ENCODE measurements at regions not wholly inside any gene's neighbourhood (a gene's known extent, or its start where the extent isn't known, plus 50 kb on each side); places are given as distances from the start of the nearest gene placed in this dataset.

DNA sequence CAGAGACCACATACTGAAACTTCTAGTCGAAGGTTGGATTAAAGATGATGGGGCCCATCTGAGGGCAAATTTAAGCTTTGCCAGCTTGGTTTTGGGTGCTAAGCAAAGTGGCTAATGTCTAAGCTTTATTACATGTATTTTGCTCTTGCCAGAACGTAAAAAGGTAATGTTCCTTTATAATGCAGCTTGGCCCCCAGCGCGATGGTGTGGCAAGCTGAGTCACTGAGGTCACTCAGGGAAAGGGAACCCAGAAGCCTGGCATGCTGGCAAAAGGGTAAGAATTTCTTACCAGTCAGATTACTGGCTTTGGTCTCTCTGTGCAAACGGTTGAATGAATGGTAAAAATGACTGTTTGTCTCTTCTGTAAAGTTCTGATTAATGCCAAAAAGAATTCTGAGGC lies 158.3 kb upstream of the KCND2 start:
- Histone ChIP-seq H3K27ac (ENCODE audit: low read length in 2 of 2) (no peak overlapping the region), H3K4me2 (replicated peaks; ENCODE audit: low read depth, low read length, poor library complexity, severe bottlenecking) (no peak overlapping the region), H3K9ac (ENCODE audit: low read length) (no peak overlapping the region), H4K20me1 (ENCODE audit: control insufficient read depth, insufficient read depth, low read length, poor library complexity, severe bottlenecking) (no peaks in the 10 kb centered on the region), H2AFZ (ENCODE audit: insufficient read depth, low read depth, low read length, poor library complexity, severe bottlenecking) (no peak overlapping the region), H3K27me3 (replicated peaks in 1 of 4; ENCODE audit: control extremely low read depth in 1 of 4, control insufficient read depth in 3 of 4, insufficient read depth in 4 of 4, low read length in 3 of 4) (no peaks in the 10 kb centered on the region), H3K79me2 (ENCODE audit: control insufficient read depth, insufficient read depth, low read length) (no peaks in the 10 kb centered on the region), H3K36me3 (replicated peaks in 1 of 2; ENCODE audit: control extremely low read depth in 1 of 2, control insufficient read depth in 1 of 2, extremely low read depth in 1 of 2, insufficient read depth in 2 of 2, low read length in 1 of 2) (no peaks in the 10 kb centered on the region), H3K4me1 (ENCODE audit: control insufficient read depth in 2 of 2, insufficient read depth in 2 of 2, low read length in 2 of 2) (no peaks in the 10 kb centered on the region), H3K4me3 (ENCODE audit: control extremely low read depth in 1 of 5, extremely low read depth in 1 of 5, insufficient read depth in 1 of 5, low read depth in 2 of 5, low read length in 4 of 5) (no peak overlapping the region), H3K9me3 (ENCODE audit: control extremely low read depth in 1 of 3, control insufficient read depth in 2 of 3, insufficient read depth in 1 of 3, low read length in 2 of 3) (no peaks in the 10 kb centered on the region)
- Mint-ChIP-seq H3K4me1 (no peaks in the 10 kb centered on the region), H3K4me3 (no peak overlapping the region), H3K27ac (no peak overlapping the region), H3K27me3 (no peaks in the 10 kb centered on the region), H3K9me3 (ENCODE audit: insufficient read depth) (peaks cover 3% of the 10 kb centered on the region)
- intact Hi-C loops (cut with micrococcal nuclease) = no loop called here
- CTCF ChIA-PET = no interaction called here
- POLR2A ChIA-PET = no interaction called here
- 92% methylated on average over 5 of the region's 5 CpGs for WGBS (ENCODE audit: insufficient coverage)
- ATAC-seq (ENCODE audit: low read depth) = no peak
- TF ChIP-seq, protein P1, sequence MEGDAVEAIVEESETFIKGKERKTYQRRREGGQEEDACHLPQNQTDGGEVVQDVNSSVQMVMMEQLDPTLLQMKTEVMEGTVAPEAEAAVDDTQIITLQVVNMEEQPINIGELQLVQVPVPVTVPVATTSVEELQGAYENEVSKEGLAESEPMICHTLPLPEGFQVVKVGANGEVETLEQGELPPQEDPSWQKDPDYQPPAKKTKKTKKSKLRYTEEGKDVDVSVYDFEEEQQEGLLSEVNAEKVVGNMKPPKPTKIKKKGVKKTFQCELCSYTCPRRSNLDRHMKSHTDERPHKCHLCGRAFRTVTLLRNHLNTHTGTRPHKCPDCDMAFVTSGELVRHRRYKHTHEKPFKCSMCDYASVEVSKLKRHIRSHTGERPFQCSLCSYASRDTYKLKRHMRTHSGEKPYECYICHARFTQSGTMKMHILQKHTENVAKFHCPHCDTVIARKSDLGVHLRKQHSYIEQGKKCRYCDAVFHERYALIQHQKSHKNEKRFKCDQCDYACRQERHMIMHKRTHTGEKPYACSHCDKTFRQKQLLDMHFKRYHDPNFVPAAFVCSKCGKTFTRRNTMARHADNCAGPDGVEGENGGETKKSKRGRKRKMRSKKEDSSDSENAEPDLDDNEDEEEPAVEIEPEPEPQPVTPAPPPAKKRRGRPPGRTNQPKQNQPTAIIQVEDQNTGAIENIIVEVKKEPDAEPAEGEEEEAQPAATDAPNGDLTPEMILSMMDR (IDR thresholded peaks at IDR 0.05) = no peak
- TF ChIP-seq EZH2 (IDR thresholded peaks at IDR 0.05; ENCODE audit: borderline replicate concordance, insufficient read depth, low read depth, low read length, poor library complexity, severe bottlenecking) = no peak
- no peak for DNase-seq

DNA sequence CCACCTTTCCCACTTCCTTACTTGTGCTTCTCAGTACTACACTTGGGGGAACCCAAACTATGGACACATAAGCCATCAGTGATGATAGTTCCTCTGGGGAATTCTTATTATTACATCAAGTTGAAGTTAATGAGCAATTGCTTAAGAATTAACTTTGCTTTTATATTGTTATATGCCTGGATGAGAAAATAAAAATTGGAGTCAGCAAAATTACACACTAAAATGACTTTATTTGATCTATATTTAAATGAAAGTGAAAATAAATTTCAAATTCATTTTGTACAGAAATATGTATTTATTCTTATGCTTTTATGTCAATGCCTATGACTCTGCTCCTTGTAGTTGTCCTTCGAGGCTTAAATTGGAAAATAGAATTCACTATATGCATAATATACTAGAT lies 149.4 kb upstream of the KCND2 start:
- Histone ChIP-seq H3K4me3 (ENCODE audit: control extremely low read depth in 1 of 5, extremely low read depth in 1 of 5, insufficient read depth in 1 of 5, low read depth in 2 of 5, low read length in 4 of 5) (no peak overlapping the region), H2AFZ (ENCODE audit: insufficient read depth, low read depth, low read length, poor library complexity, severe bottlenecking) (no peak overlapping the region), H3K79me2 (ENCODE audit: control insufficient read depth, insufficient read depth, low read length) (no peaks in the 10 kb centered on the region), H3K36me3 (replicated peaks in 1 of 2; ENCODE audit: control extremely low read depth in 1 of 2, control insufficient read depth in 1 of 2, extremely low read depth in 1 of 2, insufficient read depth in 2 of 2, low read length in 1 of 2) (no peaks in the 10 kb centered on the region), H4K20me1 (ENCODE audit: control insufficient read depth, insufficient read depth, low read length, poor library complexity, severe bottlenecking) (no peaks in the 10 kb centered on the region), H3K9me3 (ENCODE audit: control extremely low read depth in 1 of 3, control insufficient read depth in 2 of 3, insufficient read depth in 1 of 3, low read length in 2 of 3) (no peaks in the 10 kb centered on the region), H3K27ac (ENCODE audit: low read length in 2 of 2) (no peak overlapping the region), H3K9ac (ENCODE audit: low read length) (no peak overlapping the region), H3K27me3 (replicated peaks in 1 of 4; ENCODE audit: control extremely low read depth in 1 of 4, control insufficient read depth in 3 of 4, insufficient read depth in 4 of 4, low read length in 3 of 4) (no peaks in the 10 kb centered on the region), H3K4me1 (ENCODE audit: control insufficient read depth in 2 of 2, insufficient read depth in 2 of 2, low read length in 2 of 2) (no peaks in the 10 kb centered on the region), H3K4me2 (replicated peaks; ENCODE audit: low read depth, low read length, poor library complexity, severe bottlenecking) (no peak overlapping the region)
- no peak overlapping the region for H3K4me3 Mint-ChIP-seq
- H3K4me1 Mint-ChIP-seq = no peaks in the 10 kb centered on the region
- DNase-seq (no peak), ATAC-seq (ENCODE audit: low read depth) (no peak)
- TF ChIP-seq, protein P1 (IDR thresholded peaks at IDR 0.05) = no peak
- no peak for TF ChIP-seq EZH2 (IDR thresholded peaks at IDR 0.05; ENCODE audit: borderline replicate concordance, insufficient read depth, low read depth, low read length, poor library complexity, severe bottlenecking)
- no peak overlapping the region for H3K27ac Mint-ChIP-seq
- intact Hi-C loops (cut with micrococcal nuclease) = no loop called here
- WGBS (ENCODE audit: insufficient coverage) = no CpG with 5 or more reads among the region's 1 CpG
- no peaks in the 10 kb centered on the region for H3K9me3 Mint-ChIP-seq (ENCODE audit: insufficient read depth)
- CTCF ChIA-PET = no interaction called here
- H3K27me3 Mint-ChIP-seq = no peaks in the 10 kb centered on the region
- POLR2A ChIA-PET = no interaction called here
